HL-60 (cell line): ENCODE measurements at regions not wholly inside any gene's neighbourhood (a gene's known extent, or its start where the extent isn't known, plus 50 kb on each side); places are given as distances from the start of the nearest gene placed in this dataset.

ENCODE experiments used
- DNase-seq, 2 experiments: peaks; one replicate each; pipeline ENCODE4 v3.0.0-alpha.2; 2010 to 2020; ENCODE audit warnings: low read depth in 1 of 2, low spot score in 1 of 2
- H3K27ac ChIP-seq: fragments of 250-450 bp; sonication (Bioruptor Pico); replicated peaks from 2 replicates; pipeline ENCODE4 v1.5.1; 2020; ENCODE audit warnings: mild to moderate bottlenecking, moderate library complexity
- H3K27me3 ChIP-seq: fragments of 250-450 bp; sonication (Bioruptor Pico); 2 replicates; pipeline ENCODE4 v1.5.1; 2021; ENCODE audit warnings: mild to moderate bottlenecking, moderate library complexity; ENCODE audit not compliant: insufficient read depth, poor library complexity, severe bottlenecking
- H3K4me3 ChIP-seq: replicated peaks from 2 replicates; pipeline ENCODE4 v1.5.1; 2011; ENCODE audit warnings: mild to moderate bottlenecking, control low read depth, low read length; ENCODE audit not compliant: insufficient read depth
- CTCF ChIP-seq: IDR thresholded peaks from one replicate; pipeline ENCODE4 v1.5.1; 2011; ENCODE audit warnings: low read length, control low read depth, inconsistent platforms; ENCODE audit not compliant: insufficient read depth
- GABPA ChIP-seq: IDR thresholded peaks from 2 replicates; pipeline ENCODE4 v1.6.1; 2012; ENCODE audit warnings: low read depth
- POLR2AphosphoS5 ChIP-seq: IDR thresholded peaks from 2 replicates; pipeline ENCODE4 v1.6.1; 2012; ENCODE audit warnings: low read depth
- REST ChIP-seq: IDR thresholded peaks from 2 replicates; pipeline ENCODE4 v1.6.1; 2012; ENCODE audit warnings: low read depth; ENCODE audit not compliant: insufficient replicate concordance
- SPI1 ChIP-seq: IDR thresholded peaks from 2 replicates; pipeline ENCODE4 v1.6.1; 2012; ENCODE audit warnings: low read depth, mild to moderate bottlenecking, borderline replicate concordance

DNA sequence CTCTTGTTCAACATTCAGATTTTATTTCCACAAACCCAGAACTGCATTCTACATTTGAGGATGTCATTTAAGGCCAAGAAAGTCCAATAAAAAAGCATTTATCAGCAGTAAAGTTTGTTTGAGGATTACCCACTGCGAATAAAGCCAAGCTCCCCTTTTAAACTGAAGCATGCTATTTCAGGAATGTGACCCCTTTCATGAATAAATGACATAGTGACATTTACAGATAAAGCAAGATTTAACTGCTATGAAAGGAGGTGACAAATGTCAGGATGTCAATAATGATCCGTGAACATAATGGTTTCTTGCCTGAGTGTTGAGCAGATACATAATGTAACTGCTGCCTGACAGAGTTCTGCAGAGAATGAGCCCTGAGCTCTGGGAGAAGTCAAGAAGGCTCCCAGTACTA is 146.3 kb downstream of the TDRD15 start:
- no peak for TF ChIP-seq SPI1
- TF ChIP-seq CTCF, result no peak
- no peak for TF ChIP-seq REST
- TF ChIP-seq GABPA, result no peak
- TF ChIP-seq POLR2AphosphoS5, result no peak
- no peaks in the 10 kb centered on the region for H3K27me3 ChIP-seq
- no peak overlapping the region for H3K4me3 ChIP-seq
- DNase-seq, result no peak
- H3K27ac ChIP-seq, result no peak overlapping the region

- DNase-seq, result no peak
- H3K27ac ChIP-seq, result no peak overlapping the region
- TF ChIP-seq POLR2AphosphoS5, result no peak
- H3K27me3 ChIP-seq, result no peaks in the 10 kb centered on the region
- H3K4me3 ChIP-seq, result no peak overlapping the region
These were observed 146.9 kb downstream of the TDRD15 start for GRCh38 chr2:21270708-21271122.

GRCh38 chr2:21276163-21276562 is 152.4 kb downstream of the TDRD15 start:
- no peak overlapping the region for H3K27ac ChIP-seq
- H3K4me3 ChIP-seq, result no peak overlapping the region
- H3K27me3 ChIP-seq, result no peaks in the 10 kb centered on the region
- TF ChIP-seq REST, result no peak
- no peak for TF ChIP-seq GABPA
- TF ChIP-seq POLR2AphosphoS5, result no peak
- TF ChIP-seq CTCF, result no peak
- TF ChIP-seq SPI1, result no peak
- no peak for DNase-seq

- DNase-seq, result no peak
- Histone ChIP-seq H3K27ac (no peak overlapping the region), H3K4me3 (no peak overlapping the region), H3K27me3 (no peaks in the 10 kb centered on the region)
- TF ChIP-seq REST (no peak), CTCF (no peak), GABPA (no peak), SPI1 (no peak)
These were observed 153.6 kb downstream of the TDRD15 start for GRCh38 chr2:21277068-21278056.
